ENCODE measurements at regions not wholly inside any gene's neighbourhood (a gene's known extent, or its start where the extent isn't known, plus 50 kb on each side); places are given as distances from the start of the nearest gene placed in this dataset.
"Not testable (repeated sequence)": the region's sequence is repeated elsewhere in the genome, so short reads cannot be mapped to it uniquely, and the experiment has no call there.

- DNase-seq, result not testable (repeated sequence)
These were observed 82.7 kb downstream of the TFRC start for GRCh38 chr3:195999176-195999575.

- not testable (repeated sequence) for DNase-seq
These were observed 85.6 kb downstream of the TFRC start for GRCh38 chr3:195996314-195996713.

GRCh38 chr3:195994343-195994742 is 86.0 kb upstream of the TNK2 start:
- DNase-seq, result peak; percentile 64

GRCh38 chr3:195993671-195994070 is 85.3 kb upstream of the TNK2 start:
- not testable (repeated sequence) for DNase-seq

GRCh38 chr3:195992956-195993595 is 84.7 kb upstream of the TNK2 start:
- DNase-seq, result not testable (repeated sequence)

- not testable (repeated sequence) for DNase-seq
These were observed 83.6 kb upstream of the TNK2 start for GRCh38 chr3:195991986-195992385.

- DNase-seq, result not testable (repeated sequence)
These were observed 82.9 kb upstream of the TNK2 start for GRCh38 chr3:195991243-195991642.

GRCh38 chr3:195990841-195991174 is 82.5 kb upstream of the TNK2 start:
- not testable (repeated sequence) for DNase-seq

- DNase-seq, result peak; percentile 89
These were observed 81.8 kb upstream of the TNK2 start for GRCh38 chr3:195989921-195990840.

GRCh38 chr3:195989197-195989920 is 81.0 kb upstream of the TNK2 start:
- DNase-seq, result peak; percentile 19

- DNase-seq, result not testable (repeated sequence)
These were observed 80.4 kb upstream of the TNK2 start for GRCh38 chr3:195988764-195989163.

GRCh38 chr3:195987001-195987400 is 78.7 kb upstream of the TNK2 start:
- not testable (repeated sequence) for DNase-seq

- DNase-seq, result not testable (repeated sequence)
These were observed 78.2 kb upstream of the TNK2 start for GRCh38 chr3:195986576-195986975.

GRCh38 chr3:195985348-195985920 is 77.1 kb upstream of the TNK2 start:
- not testable (repeated sequence) for DNase-seq

GRCh38 chr3:195984392-195985030 is 76.2 kb upstream of the TNK2 start:
- not testable (repeated sequence) for DNase-seq

- DNase-seq, result not testable (repeated sequence)
These were observed 75.5 kb upstream of the TNK2 start for GRCh38 chr3:195983880-195984279.

GRCh38 chr3:195982754-195983153 is 74.4 kb upstream of the TNK2 start:
- DNase-seq, result not testable (repeated sequence)

GRCh38 chr3:195981778-195982177 is 73.4 kb upstream of the TNK2 start:
- not testable (repeated sequence) for DNase-seq

GRCh38 chr3:195979877-195980276 is 71.5 kb upstream of the TNK2 start:
- DNase-seq, result not testable (repeated sequence)

- DNase-seq, result not testable (repeated sequence)
These were observed 70.2 kb upstream of the TNK2 start for GRCh38 chr3:195978585-195978984.

- DNase-seq, result not testable (repeated sequence)
These were observed 68.5 kb upstream of the TNK2 start for GRCh38 chr3:195976876-195977275.

- not testable (repeated sequence) for DNase-seq
These were observed 65.9 kb upstream of the TNK2 start for GRCh38 chr3:195974281-195974680.

Measured in hematopoietic multipotent progenitor cell treated with erythropoietin and hydrocortisone succinate and interleukin-3 and kit ligand, for 6 days (in vitro differentiated cells).